ENCODE measurements at regions not wholly inside any gene's neighbourhood (a gene's known extent, or its start where the extent isn't known, plus 50 kb on each side); places are given as distances from the start of the nearest gene placed in this dataset.

GRCh38 chr14:26855077-26855753 lies 257.4 kb upstream of the NOVA1 start:
- no peak for TF ChIP-seq POLR2AphosphoS5 (IDR thresholded peaks at IDR 0.05; ENCODE audit: low read depth, low read length)
- TF ChIP-seq CTCF (IDR thresholded peaks at IDR 0.05), result no peak
- no peak for TF ChIP-seq TCF7L2 (IDR thresholded peaks at IDR 0.05; ENCODE audit: low read depth, low read length)
- TF ChIP-seq SIN3A (IDR thresholded peaks at IDR 0.05; ENCODE audit: borderline replicate concordance, insufficient read depth, low read depth, low read length), result no peak
- TF ChIP-seq REST (IDR thresholded peaks at IDR 0.05; ENCODE audit: insufficient read depth in 1 of 2, low read depth in 2 of 2, low read length in 1 of 2), result no peak
